ENCODE measurements at regions not wholly inside any gene's neighbourhood (a gene's known extent, or its start where the extent isn't known, plus 50 kb on each side); places are given as distances from the start of the nearest gene placed in this dataset.
A peak's percentile ranks its signal among the peaks of the same experiment; 100 is the strongest.

DNA sequence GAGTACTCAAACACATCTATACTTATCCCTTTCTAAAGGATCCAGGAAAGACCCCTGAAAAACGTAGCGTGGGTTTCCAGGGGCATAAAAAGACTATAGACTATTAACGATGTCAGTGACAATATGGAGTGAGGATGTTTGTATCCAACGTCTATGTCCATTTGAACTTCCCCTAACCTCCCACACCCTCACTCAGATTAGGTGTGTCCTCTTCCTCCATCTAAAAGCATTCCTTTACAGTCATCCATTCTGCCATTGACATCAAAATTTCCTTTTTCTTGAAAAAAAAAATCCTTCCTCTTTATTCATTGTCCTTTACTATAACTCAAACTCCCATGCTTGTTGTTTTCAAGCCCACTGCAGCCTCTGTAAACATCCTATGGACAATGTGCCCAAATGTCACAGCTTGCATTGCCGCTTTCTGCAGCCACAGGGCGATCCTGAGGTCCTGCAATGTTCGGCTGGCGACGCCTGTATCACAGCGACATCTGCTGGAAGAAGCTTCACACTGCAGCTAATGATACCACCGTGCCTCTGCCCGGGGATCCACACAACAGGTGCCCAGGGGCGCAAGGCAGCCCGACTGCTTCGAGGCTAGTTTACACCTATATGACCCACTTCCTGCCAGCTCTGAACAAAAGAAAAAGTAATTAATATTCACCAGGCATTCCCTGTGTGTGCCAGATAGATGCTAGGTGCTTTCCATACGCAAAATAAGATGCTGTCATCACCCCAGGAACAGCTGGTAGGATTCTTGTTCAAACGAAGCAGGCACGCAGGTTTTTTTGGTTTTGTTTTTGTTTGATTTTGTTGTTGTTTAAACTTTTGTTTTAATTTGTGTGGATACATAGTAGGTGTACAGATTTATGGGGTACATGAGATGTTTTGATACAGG is 267.9 kb upstream of the GHITM start:
- H3K4me3 ChIP-seq, result no peak overlapping the region
- H3K27ac ChIP-seq, result no peak overlapping the region
- 21 to 24% (median 22%) methylated on average over 18 of the region's 18 CpGs for WGBS, 4 donors
- intact Hi-C loops (cut with DNase I), result loop anchor here in 9 of 10 donors (2.0 to 10.0 kb wide), 8 partner anchors 223 to 1077 kb away; no protein-coding TSS in a partner anchor
- no peaks in the 10 kb centered on the region for H3K36me3 ChIP-seq
- peak; percentile 62 to 76 (median 68) for DNase-seq
- no peak for TF ChIP-seq POLR2A (IDR thresholded peaks at IDR 0.05)
- peak; percentile 90 to 100 (median 94) for TF ChIP-seq CTCF (IDR thresholded peaks at IDR 0.05)
- no peaks in the 10 kb centered on the region for H3K9me3 ChIP-seq
- peaks cover 0 to 13% (median 3%) of the 10 kb centered on the region in 12 donors for H3K4me1 ChIP-seq
- H3K27me3 ChIP-seq, result no peaks in the 10 kb centered on the region
- peak; percentile 59 to 94 (median 89) for ATAC-seq

DNA sequence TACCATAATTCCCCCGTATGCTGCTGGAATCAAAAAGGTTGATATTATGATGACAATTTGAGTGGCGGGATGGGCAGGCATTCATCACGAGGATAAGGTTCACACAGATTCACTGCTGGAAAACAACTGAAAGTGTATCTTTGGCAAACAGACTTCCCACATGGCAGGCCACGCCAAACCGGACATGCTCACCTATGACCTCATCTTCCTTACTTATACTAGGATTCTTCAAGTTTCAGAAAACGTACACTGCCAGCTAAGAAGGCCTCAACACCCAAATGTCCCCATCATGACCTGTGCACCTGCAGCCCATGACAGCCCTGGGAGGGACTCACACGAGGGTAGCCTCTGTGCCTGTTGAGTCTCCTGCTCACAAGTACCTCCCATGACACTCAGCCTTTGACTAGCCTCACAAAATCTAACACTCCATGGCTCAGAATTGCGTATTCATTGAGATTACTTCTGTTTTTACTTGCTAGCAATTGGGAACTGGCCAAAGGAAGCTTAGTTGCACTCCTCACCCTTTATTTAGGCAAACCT is 259.0 kb upstream of the GHITM start:
- Histone ChIP-seq H3K27me3 (no peaks in the 10 kb centered on the region), H3K4me3 (no peak overlapping the region), H3K4me1 (peaks cover 0 to 15% (median 2%) of the 10 kb centered on the region in 12 donors), H3K27ac (no peak overlapping the region), H3K9me3 (no peaks in the 10 kb centered on the region), H3K36me3 (no peaks in the 10 kb centered on the region)
- WGBS, 4 donors, result 52 to 72% (median 68%) methylated on average over 8 of the region's 8 CpGs
- ATAC-seq (peak in 2 of 4 donors; percentile 22 to 40), DNase-seq (no peak)
- TF ChIP-seq CTCF (IDR thresholded peaks at IDR 0.05), result no peak
- no peak for TF ChIP-seq POLR2A (IDR thresholded peaks at IDR 0.05)
- intact Hi-C loops (cut with DNase I), result no loop called here

GRCh38 chr10:83881661-83882060 is 257.6 kb upstream of the GHITM start:
- DNase-seq (no peak), ATAC-seq (peak; percentile 36 to 66 (median 51))
- TF ChIP-seq CTCF (IDR thresholded peaks at IDR 0.05), result no peak
- no peak for TF ChIP-seq POLR2A (IDR thresholded peaks at IDR 0.05)
- H3K36me3 ChIP-seq, result no peaks in the 10 kb centered on the region
- peaks cover 0 to 15% (median 2%) of the 10 kb centered on the region in 12 donors for H3K4me1 ChIP-seq
- H3K4me3 ChIP-seq, result no peak overlapping the region
- H3K27ac ChIP-seq, result peak overlapping the region in 4 of 12 donors; percentile 11 to 52 (median 31)
- WGBS, 4 donors, result 31 to 46% (median 42%) methylated on average over 1 of the region's 1 CpG
- intact Hi-C loops (cut with DNase I), result no loop called here
- no peaks in the 10 kb centered on the region for H3K9me3 ChIP-seq
- no peaks in the 10 kb centered on the region for H3K27me3 ChIP-seq

DNA sequence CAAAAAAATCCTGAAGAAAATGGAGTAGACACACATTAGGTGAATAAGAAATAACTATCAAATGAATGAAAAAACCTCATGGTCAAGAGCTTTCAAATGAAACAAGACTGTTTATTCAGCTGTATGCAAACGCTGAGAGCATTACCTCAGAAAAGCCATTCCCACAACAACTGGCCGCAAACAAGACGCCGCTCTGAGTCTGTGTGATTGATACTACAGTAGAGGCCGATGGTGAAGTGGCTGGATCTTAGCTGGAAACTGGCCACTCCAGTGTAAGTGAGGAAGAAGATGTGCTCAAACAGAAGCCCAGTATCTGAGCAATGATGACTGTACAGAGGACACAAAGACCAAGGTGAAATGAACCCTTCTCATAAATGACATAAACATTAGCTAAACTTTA is 252.4 kb upstream of the GHITM start:
- 65 to 74% (median 72%) methylated on average over 5 of the region's 5 CpGs for WGBS, 4 donors
- Histone ChIP-seq H3K27me3 (no peaks in the 10 kb centered on the region), H3K36me3 (no peaks in the 10 kb centered on the region), H3K27ac (no peak overlapping the region), H3K9me3 (no peaks in the 10 kb centered on the region), H3K4me3 (no peak overlapping the region), H3K4me1 (peaks cover 0 to 7% (median 0%) of the 10 kb centered on the region in 12 donors)
- DNase-seq (no peak), ATAC-seq (no peak)
- intact Hi-C loops (cut with DNase I), result no loop called here
- TF ChIP-seq POLR2A (IDR thresholded peaks at IDR 0.05), result no peak
- TF ChIP-seq CTCF (IDR thresholded peaks at IDR 0.05), result no peak

All from heart left ventricle (tissue), 16 donors.